ENCODE measurements at regions not wholly inside any gene's neighbourhood (a gene's known extent, or its start where the extent isn't known, plus 50 kb on each side); places are given as distances from the start of the nearest gene placed in this dataset.
"Not testable (repeated sequence)": the region's sequence is repeated elsewhere in the genome, so short reads cannot be mapped to it uniquely, and the experiment has no call there.

DNA sequence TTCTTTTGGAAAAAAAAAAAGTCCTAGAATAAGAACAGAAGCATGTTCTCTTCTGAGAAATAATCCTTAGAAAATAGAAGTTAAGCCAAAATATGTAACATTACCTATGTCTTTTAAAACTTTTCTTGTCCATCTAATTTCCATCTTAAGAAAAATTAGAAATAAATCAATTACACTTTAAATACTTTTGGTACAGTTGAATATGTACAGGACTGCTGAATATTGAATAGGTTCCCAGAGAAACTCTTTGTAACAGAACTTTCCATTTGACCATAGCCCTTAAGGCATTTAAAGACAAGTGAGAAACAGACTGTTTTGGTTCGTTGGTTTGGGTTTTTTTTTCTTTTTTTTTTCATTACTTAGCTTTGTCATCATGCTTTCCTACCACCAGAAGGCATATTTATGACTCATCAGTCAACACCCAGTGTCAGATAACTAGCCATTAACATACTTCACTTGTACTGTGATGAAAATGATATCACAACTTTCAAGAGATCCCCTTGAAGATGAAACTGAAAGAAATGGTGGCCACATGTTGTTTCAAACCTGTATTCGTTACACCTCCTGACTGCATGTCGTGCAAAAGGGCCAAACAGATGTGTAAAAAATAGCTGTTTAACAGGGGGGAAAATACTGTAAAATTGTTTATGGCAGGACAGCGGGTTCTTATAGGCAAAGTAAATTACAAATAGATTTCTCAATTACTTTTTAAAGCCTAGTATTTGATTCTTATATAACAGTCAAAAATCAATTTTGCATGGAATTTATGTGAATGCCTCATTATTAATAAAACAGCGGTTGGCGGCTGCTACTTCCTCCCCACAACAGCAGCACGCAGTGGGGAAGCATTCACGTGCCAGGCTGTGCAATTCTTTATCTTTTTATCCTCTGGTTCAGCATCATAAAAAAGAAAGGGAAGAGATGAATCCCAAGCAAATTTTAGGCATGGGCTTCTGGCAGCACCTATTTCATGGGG is 280.7 kb upstream of the HNRNPA3 start:
- DNase-seq = no peak

DNA sequence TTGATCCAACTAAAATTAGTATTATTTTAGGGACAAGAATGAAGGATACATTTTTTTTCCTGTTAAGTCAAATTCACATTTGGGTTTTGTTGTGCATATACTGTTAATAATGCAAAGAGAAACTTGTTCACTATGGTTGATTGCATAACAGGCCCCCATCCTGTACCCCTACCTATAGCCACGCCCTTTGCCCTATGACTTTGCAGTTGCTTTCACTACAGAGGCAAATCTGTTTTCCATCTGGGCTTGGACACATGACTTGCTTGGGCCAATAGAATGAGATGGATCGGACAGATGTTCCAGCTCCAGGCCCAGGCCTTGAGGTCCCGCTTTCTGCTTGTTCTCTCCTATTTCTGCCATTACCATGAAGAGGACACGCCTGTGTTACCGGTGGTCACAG is 278.5 kb upstream of the HNRNPA3 start:
- no peak for DNase-seq

DNA sequence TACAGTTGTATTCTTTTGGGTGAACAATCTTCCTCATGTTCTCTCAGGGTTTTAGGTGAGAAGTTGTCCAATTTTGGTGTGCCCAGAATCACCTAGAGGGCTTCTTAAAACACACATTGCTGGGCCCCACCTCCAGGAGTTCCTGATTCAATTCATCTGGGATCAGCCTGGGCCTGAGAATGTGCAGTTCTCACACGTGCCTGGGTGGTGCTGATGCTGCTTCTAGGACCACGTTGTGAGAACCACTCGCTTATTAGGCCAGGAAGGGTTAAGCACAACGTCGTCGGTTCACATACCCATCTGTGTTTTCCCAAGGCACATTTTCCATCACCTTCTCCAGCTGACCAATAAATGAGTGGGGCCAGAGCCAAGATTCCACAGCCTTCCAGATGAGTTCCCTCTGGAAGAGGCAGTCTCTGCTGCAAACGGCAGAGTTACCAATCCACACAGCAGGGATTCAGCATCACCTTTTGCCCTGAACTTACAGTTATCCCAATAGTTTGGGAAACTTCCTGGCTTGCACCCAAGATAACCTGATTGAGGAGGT is 277.7 kb upstream of the HNRNPA3 start:
- no peak for DNase-seq

DNA sequence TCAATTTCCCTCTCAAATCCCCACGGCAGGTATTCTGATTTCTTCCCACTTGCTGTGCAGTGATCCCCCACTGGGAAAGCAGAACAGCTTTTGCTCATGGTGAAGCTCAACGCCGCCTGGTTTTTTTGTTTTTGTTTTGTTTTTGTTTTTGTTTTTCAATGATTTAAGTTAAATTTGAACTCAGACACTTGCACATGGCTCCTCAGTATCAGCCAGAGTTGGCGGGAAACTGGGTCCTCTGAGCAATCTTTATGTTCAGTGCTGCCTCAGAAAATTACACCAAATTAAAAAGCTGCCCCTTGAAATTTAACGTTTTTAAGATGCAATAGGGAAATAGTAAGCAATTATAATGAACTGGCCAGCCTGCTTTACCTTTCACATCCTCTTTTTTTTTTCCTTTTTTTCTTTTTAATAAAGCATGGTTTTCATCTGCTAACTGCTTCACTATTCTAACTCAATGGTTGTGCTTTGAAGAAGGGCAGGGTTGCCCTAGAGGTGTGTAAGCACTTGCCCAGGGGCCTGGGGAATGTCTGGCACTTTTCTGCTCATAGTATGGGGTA is 277.0 kb upstream of the HNRNPA3 start:
- no peak for DNase-seq

DNA sequence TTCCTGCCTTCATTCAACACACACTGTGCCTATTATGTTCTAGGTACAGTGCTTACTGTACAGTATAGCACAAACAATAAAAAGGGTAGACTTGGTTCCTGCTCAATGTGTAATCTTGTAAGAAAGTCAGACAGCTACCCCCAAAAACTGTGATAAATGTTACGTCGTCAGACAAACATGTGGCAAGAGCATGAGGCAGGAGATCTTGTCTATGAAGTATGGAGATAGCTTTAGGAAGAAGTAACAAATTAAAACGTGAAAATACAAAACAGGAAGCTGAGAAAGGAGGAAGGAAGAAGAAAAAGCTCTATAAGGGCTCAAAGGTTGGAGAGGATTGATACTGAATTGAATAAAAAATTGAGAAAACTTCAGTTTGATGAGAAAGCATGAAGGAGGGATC is 276.2 kb upstream of the HNRNPA3 start:
- DNase-seq = no peak

DNA sequence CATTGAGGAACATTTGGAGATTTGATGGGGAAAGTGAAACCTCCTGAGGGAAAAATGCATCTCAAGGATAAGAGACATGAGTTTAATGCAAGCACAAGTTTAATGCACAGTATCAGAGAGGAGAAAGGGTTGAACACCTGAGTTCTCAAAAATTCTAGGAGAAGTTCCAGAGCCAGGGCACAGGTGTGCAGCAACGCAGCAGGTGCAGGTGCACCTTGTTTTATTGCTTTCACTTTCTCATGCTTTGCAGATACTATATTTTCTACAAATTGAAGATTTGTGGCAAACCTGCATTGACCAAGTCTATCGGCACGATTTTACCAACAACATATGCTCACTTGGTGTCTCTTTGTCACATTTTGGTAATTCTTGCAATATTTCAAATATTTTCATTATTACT is 267.6 kb upstream of the HNRNPA3 start:
- DNase-seq = no peak

DNA sequence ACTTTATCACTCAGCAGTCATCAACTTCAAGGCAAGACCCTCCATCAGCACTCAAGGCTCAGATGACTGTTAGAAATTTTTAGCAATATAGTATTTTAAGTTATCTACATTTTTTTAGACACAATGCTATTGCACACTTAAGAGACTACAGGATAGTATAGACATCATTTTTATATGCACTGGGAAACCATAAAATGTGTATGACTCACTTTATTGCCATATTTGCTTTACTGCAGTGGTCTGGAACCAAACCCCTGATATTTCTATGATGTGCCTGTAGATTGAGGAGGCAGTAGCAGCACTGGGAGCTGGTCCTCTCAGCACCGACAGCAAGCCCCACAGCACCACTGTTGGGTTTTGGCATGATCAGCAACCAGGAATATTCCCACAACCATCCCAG is 264.8 kb upstream of the HNRNPA3 start:
- no peak for DNase-seq

DNA sequence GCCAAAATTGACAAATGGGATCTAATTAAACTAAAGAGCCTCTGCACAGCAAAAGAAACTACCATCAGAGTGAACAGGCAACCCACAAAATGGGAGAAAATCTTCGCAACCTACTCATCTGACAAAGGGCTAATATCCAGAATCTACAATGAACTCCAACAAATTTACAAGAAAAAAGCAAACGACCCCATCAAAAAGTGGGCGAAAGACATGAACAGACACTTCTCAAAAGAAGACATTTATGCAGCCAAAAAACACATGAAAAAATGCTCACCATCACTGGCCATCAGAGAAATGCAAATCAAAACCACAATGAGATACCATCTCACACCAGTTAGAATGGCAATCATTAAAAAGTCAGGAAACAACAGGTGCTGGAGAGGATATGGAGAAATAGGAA is 261.4 kb upstream of the HNRNPA3 start:
- not testable (repeated sequence) for DNase-seq

DNA sequence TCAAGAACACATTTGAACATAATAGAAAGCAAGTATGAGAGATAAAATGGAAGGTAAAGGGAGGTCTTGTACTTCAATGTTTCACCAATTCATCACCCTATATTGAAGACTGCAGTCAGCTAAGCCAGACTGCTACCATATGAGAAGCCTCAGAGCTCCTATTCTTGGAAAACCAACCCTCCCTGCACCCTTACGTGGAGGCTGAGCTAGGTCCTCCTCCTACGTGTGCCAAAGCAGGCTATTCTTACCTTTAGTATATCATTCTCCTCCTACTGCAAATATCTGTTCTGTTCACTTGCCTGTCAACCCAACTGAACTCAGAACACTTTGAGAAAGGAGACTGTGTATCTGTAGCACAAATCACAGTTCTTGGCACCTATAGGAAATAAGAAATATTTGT is 255.8 kb upstream of the HNRNPA3 start:
- DNase-seq = no peak

DNA sequence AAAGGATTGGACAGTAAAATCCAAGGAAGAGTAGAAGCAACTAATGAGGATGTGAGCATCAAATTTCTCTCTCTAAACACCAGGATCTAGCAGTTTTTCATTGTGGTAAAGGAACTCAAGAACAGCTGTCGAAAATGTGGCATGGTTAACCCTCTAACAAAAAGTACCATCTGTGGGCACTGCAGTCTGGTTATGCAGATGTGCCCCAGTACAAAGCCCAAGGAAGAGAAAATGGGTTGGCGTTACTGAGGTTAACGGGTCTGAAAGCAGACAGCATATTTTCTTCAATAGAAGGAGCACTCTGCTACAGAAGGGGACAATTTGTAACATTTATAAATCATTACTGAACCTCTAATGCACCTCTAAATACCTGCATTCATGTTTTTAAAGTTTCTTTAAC is 253.0 kb upstream of the HNRNPA3 start:
- DNase-seq = no peak

DNA sequence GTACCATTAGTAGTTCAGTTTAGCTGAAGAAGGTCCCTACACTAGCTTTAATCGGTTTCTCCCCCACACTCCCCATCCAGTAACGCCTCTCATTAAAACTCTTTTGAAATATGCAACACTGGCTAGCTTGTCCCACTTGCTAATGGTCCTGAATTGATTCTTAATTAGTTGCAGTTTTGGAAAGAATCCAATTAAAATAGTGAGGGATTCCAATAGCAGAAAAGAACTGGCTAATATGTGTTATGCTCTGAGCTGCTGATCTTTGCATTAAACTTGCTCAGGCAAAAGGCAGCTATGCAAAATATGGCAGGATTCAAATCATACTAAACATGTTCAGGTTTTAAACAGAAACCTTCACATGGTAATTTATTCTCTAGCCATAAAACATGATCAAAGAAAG is 252.5 kb upstream of the HNRNPA3 start:
- DNase-seq = no peak

DNA sequence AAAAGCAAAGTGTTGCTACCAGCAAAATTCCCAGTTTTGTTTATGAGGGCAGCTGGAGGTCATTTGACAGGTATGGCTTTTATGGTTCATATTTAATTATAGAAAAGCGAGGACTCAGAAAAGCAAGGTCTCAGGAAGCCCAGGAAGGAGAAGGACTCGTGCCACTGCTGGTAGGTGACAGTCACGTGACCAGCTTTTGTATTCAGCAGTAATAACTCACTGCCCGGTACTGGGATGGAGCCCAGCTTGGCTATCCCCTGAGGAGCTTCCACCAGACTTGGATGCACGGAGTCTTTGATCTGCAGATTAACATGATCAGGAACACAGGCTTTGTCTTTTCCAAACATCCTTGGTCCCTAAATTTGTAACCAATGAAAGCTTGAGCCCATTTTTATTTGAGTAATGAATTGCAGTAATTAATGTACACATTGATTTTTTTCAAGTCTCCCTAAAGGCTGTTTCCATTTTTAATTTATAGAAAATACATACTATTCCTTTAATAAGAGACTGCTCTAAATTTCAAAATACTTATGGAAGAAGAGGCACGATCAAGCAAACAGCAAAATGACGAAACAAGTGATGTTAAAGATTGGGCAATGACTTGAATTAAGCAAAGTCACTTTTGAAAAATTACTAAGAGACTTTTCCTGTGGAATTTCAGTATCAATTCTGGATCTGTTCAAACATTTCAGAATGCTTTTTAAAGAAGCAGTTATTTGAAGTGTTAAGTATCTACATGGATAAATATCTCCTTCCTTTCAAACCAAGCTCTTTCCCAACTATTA is 251.7 kb upstream of the HNRNPA3 start:
- DNase-seq = no peak

DNA sequence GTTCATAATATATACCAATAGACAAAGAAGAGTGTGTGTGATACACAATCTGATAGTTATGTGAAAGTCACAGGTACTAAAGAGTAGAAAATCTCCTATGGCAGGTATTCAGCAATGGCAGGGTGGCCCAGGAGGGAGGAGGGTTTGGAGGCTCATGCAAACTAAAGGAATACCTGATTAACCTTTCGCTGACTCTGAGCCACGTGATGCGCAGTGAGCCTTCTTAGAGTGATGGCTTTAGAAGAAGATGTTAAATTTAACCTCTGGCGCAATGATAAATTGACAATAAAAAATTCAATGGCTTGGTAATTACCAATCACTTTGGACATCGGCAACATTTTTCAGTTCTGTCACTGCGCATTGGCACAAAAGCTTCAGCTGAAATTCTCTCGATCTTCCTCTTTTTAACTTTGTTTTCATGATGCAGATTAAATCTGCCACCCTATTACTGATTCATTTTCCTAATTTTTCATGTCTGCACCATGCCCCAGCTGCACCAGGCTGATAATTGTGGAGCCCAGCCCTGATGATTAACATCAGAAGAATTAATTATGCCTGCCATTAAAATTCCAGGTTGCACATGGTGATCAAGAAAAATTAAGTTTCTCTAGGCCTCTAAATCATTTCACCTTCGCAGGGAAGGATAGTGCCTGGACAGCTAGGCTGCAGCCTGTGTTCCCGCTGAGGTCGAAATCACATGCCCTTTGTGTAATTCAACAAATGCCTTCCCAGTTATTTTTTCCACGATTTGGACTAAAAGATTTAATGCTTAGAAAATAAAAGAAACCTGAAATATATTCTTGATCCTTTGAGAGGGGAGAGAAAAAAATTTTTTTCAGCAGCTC is 250.6 kb upstream of the HNRNPA3 start:
- no peak for DNase-seq

DNA sequence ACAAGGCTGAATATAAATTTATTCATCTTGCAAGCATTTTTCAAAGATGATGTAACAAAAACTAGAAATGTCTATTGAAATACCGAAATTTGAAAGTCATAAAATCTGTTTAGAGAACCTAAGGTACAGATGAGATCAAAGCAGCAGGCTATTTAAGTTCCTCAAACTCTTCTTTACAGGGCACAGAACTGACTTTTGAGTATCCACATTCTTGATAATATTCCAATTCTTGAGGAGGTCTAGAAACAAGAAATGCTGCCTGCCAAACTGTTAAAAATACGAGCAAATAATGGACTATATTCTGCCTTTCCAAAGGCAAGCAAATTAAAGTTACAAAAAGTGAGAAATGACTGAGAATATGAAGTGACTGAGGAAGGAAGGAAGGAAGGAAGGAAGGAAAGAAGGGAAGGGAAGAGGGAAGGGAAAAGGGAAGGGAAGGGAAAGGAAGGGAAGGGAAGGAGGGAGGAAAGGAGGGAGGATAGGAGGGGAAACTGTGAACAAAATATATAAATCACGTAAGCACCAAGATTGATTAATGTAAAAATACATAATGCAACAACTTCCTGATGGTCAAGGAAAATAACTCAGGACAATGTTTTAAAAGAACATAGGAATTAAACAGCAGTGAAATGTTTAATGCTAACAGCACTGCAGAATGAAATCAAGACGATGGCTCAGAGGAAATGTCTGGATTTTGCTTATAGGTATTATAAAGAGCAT is 248.9 kb upstream of the HNRNPA3 start:
- DNase-seq = no peak

DNA sequence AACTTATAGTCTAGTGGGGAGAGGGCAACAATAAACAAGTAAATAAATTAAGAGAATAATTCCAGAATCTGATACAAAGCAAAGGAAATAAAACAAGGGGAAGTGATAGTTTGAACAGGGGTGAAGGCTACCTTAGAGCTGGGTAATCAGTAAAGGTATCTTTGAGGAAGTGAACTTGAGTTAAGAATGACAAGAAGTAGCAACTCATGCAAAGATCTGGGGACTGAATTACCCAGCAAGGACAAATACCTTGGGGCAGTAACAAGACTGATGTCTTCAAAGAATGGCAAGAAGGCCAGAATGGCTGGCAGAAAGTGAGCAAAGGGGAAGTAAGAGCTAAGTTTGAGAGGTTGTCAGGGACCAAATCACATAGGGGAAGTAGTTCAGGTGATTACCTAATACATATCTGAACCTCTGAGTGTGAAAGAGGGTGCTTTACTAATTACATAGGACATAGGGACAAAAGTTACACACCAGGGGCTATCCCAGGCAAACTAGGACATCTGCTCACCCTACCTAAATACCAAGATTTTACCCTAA is 244.6 kb upstream of the HNRNPA3 start:
- no peak for DNase-seq

DNA sequence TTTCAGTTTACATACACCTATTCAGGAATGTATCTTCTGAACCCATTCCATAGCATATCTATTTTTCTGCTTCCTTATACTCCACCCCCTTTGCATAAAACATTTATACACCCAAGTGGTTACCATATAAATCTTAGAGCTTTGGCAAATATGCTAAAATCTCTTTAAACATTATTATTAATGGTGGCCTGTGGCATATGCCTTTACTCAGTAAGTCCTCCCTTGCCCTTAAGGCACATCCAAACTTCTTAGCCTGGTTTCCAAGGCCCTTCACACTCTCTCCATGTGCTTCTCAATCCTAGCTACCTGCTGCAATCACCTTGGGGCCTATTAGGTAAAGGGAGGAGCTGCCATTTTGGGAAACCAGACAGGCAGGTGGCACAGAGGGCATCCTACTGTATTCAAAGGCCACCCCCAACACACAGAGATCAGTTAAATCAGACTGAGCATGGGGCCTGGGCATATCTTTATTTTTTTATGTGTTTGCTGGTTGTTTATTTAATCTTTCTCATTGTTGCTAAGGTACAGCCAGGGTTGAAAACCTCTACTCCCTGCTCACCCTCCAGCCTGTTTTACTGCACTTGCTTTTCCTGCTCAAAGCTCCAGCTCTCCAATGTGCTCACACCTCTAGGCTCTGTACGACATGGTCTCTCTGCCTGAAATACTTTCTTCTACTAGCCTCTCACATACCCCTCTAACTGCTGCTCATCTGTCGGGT is 242.8 kb upstream of the HNRNPA3 start:
- no peak for DNase-seq

DNA sequence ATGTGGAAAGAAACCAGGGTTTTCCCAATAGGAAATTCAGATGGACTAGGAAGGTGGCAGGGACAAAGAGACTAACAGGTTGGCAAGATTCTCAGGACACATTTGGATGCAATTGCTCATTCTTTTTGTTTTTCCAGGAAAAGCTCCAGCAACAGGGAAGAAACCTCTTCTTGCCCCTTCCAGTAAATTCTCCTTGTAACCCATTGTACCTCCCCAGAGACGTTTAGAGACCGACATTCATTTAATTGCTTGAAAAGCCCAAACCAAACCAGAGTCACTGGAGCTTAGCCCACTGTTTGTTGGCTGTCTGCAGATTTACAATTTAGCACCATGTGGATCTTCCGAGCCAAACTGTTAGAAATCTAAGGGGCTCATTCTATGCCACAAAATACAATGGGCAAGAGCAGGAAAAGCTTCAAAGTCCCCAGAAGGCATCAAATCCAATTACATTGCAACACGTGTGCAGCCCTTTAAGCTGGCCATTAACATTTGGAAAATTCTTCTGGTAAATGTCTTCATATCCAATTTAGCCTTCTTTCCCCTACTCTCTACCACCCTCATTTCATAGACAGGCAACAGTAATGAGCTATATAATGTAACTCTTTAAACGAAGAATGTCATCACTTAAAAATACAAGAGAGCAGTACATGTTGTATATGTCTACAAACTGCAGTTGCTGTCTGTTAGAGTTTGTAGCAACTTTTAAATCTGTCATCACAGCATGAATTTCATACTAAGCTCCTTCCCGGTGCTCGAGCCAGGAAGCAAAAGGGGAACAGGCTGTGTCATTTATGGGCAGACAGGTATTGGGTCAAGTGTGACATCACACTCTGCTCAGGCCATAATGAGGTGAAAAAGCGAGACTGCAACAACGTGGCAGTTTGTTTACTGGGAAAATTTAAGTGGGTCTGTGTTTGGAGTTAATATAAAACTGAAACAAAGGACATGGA is 235.6 kb upstream of the HNRNPA3 start:
- DNase-seq = no peak

DNA sequence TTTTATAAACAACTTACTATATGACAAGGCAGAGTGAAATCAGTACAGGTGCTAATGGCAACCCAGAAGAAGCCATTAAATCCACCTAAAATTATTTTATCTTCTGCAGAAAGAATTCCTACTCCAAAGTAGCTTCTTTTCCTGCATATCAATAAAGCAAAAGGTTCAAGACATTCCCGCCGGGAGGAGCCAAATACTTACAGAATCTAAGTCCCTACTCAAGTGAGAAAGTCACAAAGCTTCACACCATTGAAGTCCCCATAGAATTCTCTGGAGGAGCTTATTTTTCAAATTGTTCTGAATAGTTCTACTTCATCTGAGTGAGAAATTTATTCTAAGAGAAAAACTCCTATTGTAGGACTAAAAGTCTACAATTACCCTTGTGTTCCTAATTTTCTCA is 233.7 kb upstream of the HNRNPA3 start:
- no peak for DNase-seq

All from occipital lobe (tissue), 1 donor.